OCI-LY3 (cell line): ENCODE measurements at regions not wholly inside any gene's neighbourhood (a gene's known extent, or its start where the extent isn't known, plus 50 kb on each side); places are given as distances from the start of the nearest gene placed in this dataset.

Experiments used
- H2AFZ ChIP-seq: fragments of 200-600, 300-600 bp; shearing (Covaris generic); 2 replicates; pipeline ENCODE4 v1.6.0; 2014; ENCODE audit warnings: antibody characterized with exemption, low read depth, low read length
- H3K27ac ChIP-seq: fragments of 200-600, 300-600 bp; sonication (generic); 2 replicates; pipeline ENCODE4 v1.5.1; 2014; ENCODE audit warnings: mild to moderate bottlenecking, low read length, moderate library complexity, mixed read lengths
- H3K27me3 ChIP-seq: fragments of 200-600, 300-600 bp; sonication (generic); 2 replicates; pipeline ENCODE4 v1.6.1; 2014; ENCODE audit warnings: low read depth, low read length, mixed read lengths
- H3K36me3 ChIP-seq: fragments of 200-600, 300-600 bp; sonication (generic); replicated peaks from 2 replicates; pipeline ENCODE3; 2014; ENCODE audit warnings: low read depth, low read length, mixed read lengths
- H3K4me1 ChIP-seq: fragments of 300-600, 200-600 bp; sonication (generic); 2 replicates; pipeline ENCODE4 v1.6.1; 2014; ENCODE audit warnings: low read length, mixed read lengths
- H3K4me2 ChIP-seq: fragments of 200-600, 300-600 bp; sonication (generic); 2 replicates; pipeline ENCODE4 v1.6.1; 2014; ENCODE audit warnings: low read length, mixed read lengths
- H3K4me3 ChIP-seq: fragments of 300-600, 200-600 bp; sonication (generic); 2 replicates; pipeline ENCODE4 v1.5.1; 2014; ENCODE audit warnings: antibody characterized with exemption, mild to moderate bottlenecking, low read length, moderate library complexity
- H3K79me2 ChIP-seq: fragments of 300-600, 200-600 bp; shearing (Covaris generic); 2 replicates; pipeline ENCODE4 v1.6.1; 2014; ENCODE audit warnings: mild to moderate bottlenecking, low read length, mixed read lengths
- H3K9ac ChIP-seq: fragments of 300-600, 200-600 bp; shearing (Covaris generic); 2 replicates; pipeline ENCODE4 v1.6.0; 2014; ENCODE audit warnings: mild to moderate bottlenecking, low read length, moderate library complexity
- H3K9me3 ChIP-seq: fragments of 200-600, 300-600 bp; shearing (Covaris generic); 2 replicates; pipeline ENCODE4 v1.6.1; 2014; ENCODE audit warnings: low read length, mixed read lengths; ENCODE audit not compliant: insufficient read depth
- H4K20me1 ChIP-seq: fragments of 200-600, 300-600 bp; sonication (generic); 2 replicates; pipeline ENCODE4 v1.6.1; 2016; ENCODE audit warnings: low read length, mixed read lengths; ENCODE audit not compliant: insufficient read depth
- CTCF ChIP-seq: fragments of 200-600, 300-600 bp; sonication (generic); IDR thresholded peaks from 2 replicates; pipeline ENCODE4 v1.5.1; 2014; ENCODE audit warnings: antibody characterized with exemption, low read length, low read depth
- EZH2phosphoT487 ChIP-seq: fragments of 200-600 bp; shearing (Covaris generic); IDR thresholded peaks from 2 replicates; pipeline ENCODE4 v1.6.1; 2018; ENCODE audit warnings: antibody characterized with exemption, mixed run types, low read depth

GRCh38 chr18:39751921-39752320 is 2186.3 kb upstream of the CELF4 start:
- H3K79me2 ChIP-seq = no peaks in the 10 kb centered on the region
- no peak overlapping the region for H3K4me3 ChIP-seq
- no peak overlapping the region for H3K9ac ChIP-seq
- no peaks in the 10 kb centered on the region for H3K4me1 ChIP-seq
- no peaks in the 10 kb centered on the region for H4K20me1 ChIP-seq
- no peaks in the 10 kb centered on the region for H3K27me3 ChIP-seq
- H3K27ac ChIP-seq = no peak overlapping the region
- TF ChIP-seq EZH2phosphoT487 = no peak
- TF ChIP-seq CTCF = no peak
- no peaks in the 10 kb centered on the region for H3K36me3 ChIP-seq
- H3K4me2 ChIP-seq = no peak overlapping the region
- H2AFZ ChIP-seq = no peak overlapping the region
- no peaks in the 10 kb centered on the region for H3K9me3 ChIP-seq

- H3K4me2 ChIP-seq = no peak overlapping the region
- TF ChIP-seq EZH2phosphoT487 (no peak), CTCF (no peak)
- no peak overlapping the region for H3K27ac ChIP-seq
- H4K20me1 ChIP-seq = no peaks in the 10 kb centered on the region
- H3K9me3 ChIP-seq = no peaks in the 10 kb centered on the region
- no peaks in the 10 kb centered on the region for H3K36me3 ChIP-seq
- H3K4me1 ChIP-seq = no peaks in the 10 kb centered on the region
- H3K9ac ChIP-seq = no peak overlapping the region
- no peak overlapping the region for H3K4me3 ChIP-seq
- H3K27me3 ChIP-seq = no peaks in the 10 kb centered on the region
- H3K79me2 ChIP-seq = no peaks in the 10 kb centered on the region
- no peak overlapping the region for H2AFZ ChIP-seq
These were observed 2185.6 kb upstream of the CELF4 start for GRCh38 chr18:39751161-39751560.

- H3K27ac ChIP-seq = no peak overlapping the region
- H3K4me3 ChIP-seq = no peak overlapping the region
- H3K36me3 ChIP-seq = no peaks in the 10 kb centered on the region
These were observed 2183.6 kb upstream of the CELF4 start for GRCh38 chr18:39749154-39749553.

GRCh38 chr18:39748727-39749126 is 2183.1 kb upstream of the CELF4 start:
- Histone ChIP-seq H3K27ac (no peak overlapping the region), H3K36me3 (no peaks in the 10 kb centered on the region), H4K20me1 (no peaks in the 10 kb centered on the region), H3K9me3 (no peaks in the 10 kb centered on the region), H3K9ac (no peak overlapping the region), H3K79me2 (no peaks in the 10 kb centered on the region), H3K4me3 (no peak overlapping the region), H3K27me3 (no peaks in the 10 kb centered on the region), H3K4me1 (no peaks in the 10 kb centered on the region), H3K4me2 (no peak overlapping the region), H2AFZ (no peak overlapping the region)
- no peak for TF ChIP-seq CTCF
- no peak for TF ChIP-seq EZH2phosphoT487

More at GRCh38 chr18:39749154-39749553, 2183.6 kb upstream of the CELF4 start:
- no peak overlapping the region for H3K4me2 ChIP-seq
- no peaks in the 10 kb centered on the region for H3K9me3 ChIP-seq
- no peaks in the 10 kb centered on the region for H3K4me1 ChIP-seq
- no peak overlapping the region for H3K9ac ChIP-seq
- H2AFZ ChIP-seq = no peak overlapping the region
- H3K27me3 ChIP-seq = no peaks in the 10 kb centered on the region
- H4K20me1 ChIP-seq = no peaks in the 10 kb centered on the region
- TF ChIP-seq CTCF = no peak
- TF ChIP-seq EZH2phosphoT487 = no peak
- no peaks in the 10 kb centered on the region for H3K79me2 ChIP-seq
